HCT116 (cell line): ENCODE measurements at regions not wholly inside any gene's neighbourhood (a gene's known extent, or its start where the extent isn't known, plus 50 kb on each side); places are given as distances from the start of the nearest gene placed in this dataset.

Experiments used
- ATAC-seq: fragments of 200-7000 bp; cut with Tn5 transposase; 2 replicates; pipeline ENCODE4 v1.9.1; 2020; ENCODE audit warnings: mild to moderate bottlenecking, moderate library complexity
- BruUV-seq: library from RNA; stranded (reverse); fragments of 400-500 nt; replicated peaks from 2 replicates; lab custom pipeline; 2021; lab: Mats Ljungman, UMichigan
- CTCF ChIA-PET: fragments of 300-600 bp; sonication (Branson Sonifier 250); formaldehyde crosslinking; loops from one replicate; lab custom pipeline; 2021; ENCODE audit warnings: antibody characterized with exemption; lab: Charles Lee
- POLR2A ChIA-PET: fragments of 300-600, 350-600 bp; sonication (Branson Sonifier 250); formaldehyde crosslinking; loops from one replicate; lab custom pipeline; 2021; ENCODE audit warnings: antibody characterized with exemption; lab: Charles Lee
- RAD21 ChIA-PET, 2 experiments: fragments of 300-600 bp; sonication (Branson Sonifier 250); formaldehyde crosslinking; loops; one replicate each; lab custom pipeline; 2023; ENCODE audit warnings: low total read pairs in 2 of 2; ENCODE audit not compliant: uncharacterized antibody in 2 of 2, unreplicated experiment in 2 of 2, low non-redundant PET in 1 of 2; lab: Charles Lee
- DNase-seq: peaks from one replicate; pipeline ENCODE4 v3.0.0-alpha.2; 2010; ENCODE audit warnings: low read depth, low spot score
- H2AFZ ChIP-seq: fragments of 200-600 bp; shearing (Covaris generic), sonication (generic); 2 replicates; pipeline ENCODE4 v1.6.1; 2017; ENCODE audit warnings: low read depth, mixed run types, mixed read lengths, antibody characterized with exemption, low read length; ENCODE audit not compliant: poor library complexity, severe bottlenecking
- H3K27ac ChIP-seq: 2 replicates; pipeline ENCODE4 v1.5.1; 2012; ENCODE audit warnings: low read depth, low read length
- H3K27me3 ChIP-seq: fragments of 200-600 bp; sonication (generic); 2 replicates; pipeline ENCODE4 v1.6.1; 2016; ENCODE audit warnings: mixed run types, low read length, mixed read lengths; ENCODE audit not compliant: insufficient read depth
- H3K36me3 ChIP-seq, 2 experiments: fragments of 200-500 bp in 1 of 2; fragments of 200-600 bp in 1 of 2; sonication (Bioruptor generic) in 1 of 2; sonication (generic) in 1 of 2; 2 replicates each; pipeline versions ENCODE4 v1.5.1 to v1.6.1; 2014 to 2016; ENCODE audit warnings: low read length in 2 of 2, inconsistent platforms in 1 of 2, mixed read lengths in 1 of 2, mixed run types in 1 of 2; ENCODE audit not compliant: insufficient read depth in 2 of 2, control insufficient read depth in 1 of 2
- H3K4me1 ChIP-seq, 2 experiments: fragments of 200-600 bp in 1 of 2; sonication (generic) in 1 of 2; 2 replicates each; pipeline versions ENCODE4 v1.5.1 to v1.6.1; 2012 to 2017; ENCODE audit warnings: low read length in 2 of 2, inconsistent platforms in 1 of 2, mild to moderate bottlenecking in 1 of 2, mixed read lengths in 1 of 2, mixed run types in 1 of 2, moderate library complexity in 1 of 2; ENCODE audit not compliant: insufficient read depth in 2 of 2, control insufficient read depth in 1 of 2
- H3K4me2 ChIP-seq: fragments of 200-600 bp; sonication (generic); 2 replicates; pipeline ENCODE4 v1.6.1; 2017; ENCODE audit warnings: mixed run types, low read length, mixed read lengths
- H3K4me3 ChIP-seq, 2 experiments: fragments of 200-600 bp in 1 of 2; sonication (generic) in 1 of 2; replicated peaks in 1 of 2; 2 replicates each; pipeline ENCODE4 v1.5.1; 2011 to 2016; ENCODE audit warnings: low read length in 2 of 2, control low read depth in 1 of 2, low read depth in 1 of 2, mild to moderate bottlenecking in 1 of 2, mixed read lengths in 1 of 2, mixed run types in 1 of 2
- H3K79me2 ChIP-seq: fragments of 200-600 bp; sonication (generic); 2 replicates; pipeline ENCODE4 v1.6.1; 2017; ENCODE audit warnings: mild to moderate bottlenecking, mixed run types, low read length, moderate library complexity, mixed read lengths; ENCODE audit not compliant: insufficient read depth
- H3K9ac ChIP-seq: fragments of 200-600 bp; sonication (generic); 2 replicates; pipeline ENCODE4 v1.6.1; 2016; ENCODE audit warnings: low read length, mixed read lengths
- H3K9me2 ChIP-seq: fragments of 200-600 bp; sonication (generic), shearing (Covaris generic); 2 replicates; pipeline ENCODE4 v1.6.1; 2017; ENCODE audit warnings: mixed run types, mild to moderate bottlenecking, moderate library complexity; ENCODE audit not compliant: insufficient read depth
- H3K9me3 ChIP-seq, 2 experiments: fragments of 200-500 bp in 1 of 2; fragments of 200-600 bp in 1 of 2; sonication (Bioruptor generic) in 1 of 2; sonication (generic) in 1 of 2; 2 replicates each; pipeline ENCODE4 v1.6.1; 2014 to 2017; ENCODE audit warnings: low read length in 2 of 2, mixed read lengths in 2 of 2, inconsistent platforms in 1 of 2, low read depth in 1 of 2, mild to moderate bottlenecking in 1 of 2, mixed run types in 1 of 2, moderate library complexity in 1 of 2; ENCODE audit not compliant: control insufficient read depth in 1 of 2, insufficient read depth in 1 of 2
- H4K20me1 ChIP-seq: fragments of 200-600 bp; sonication (generic), shearing (Covaris generic); 2 replicates; pipeline ENCODE4 v1.6.1; 2017; ENCODE audit warnings: mixed run types, mild to moderate bottlenecking, moderate library complexity; ENCODE audit not compliant: insufficient read depth
- CBX3 ChIP-seq: IDR thresholded peaks from 2 replicates; pipeline ENCODE4 v1.6.1; 2012; ENCODE audit warnings: low read depth
- CEBPB ChIP-seq: IDR thresholded peaks from 2 replicates; pipeline ENCODE4 v1.6.1; 2012; ENCODE audit warnings: low read depth
- EGR1 ChIP-seq: IDR thresholded peaks from 2 replicates; pipeline ENCODE4 v1.6.1; 2012; ENCODE audit warnings: low read depth
- ELF1 ChIP-seq: IDR thresholded peaks from 2 replicates; pipeline ENCODE4 v1.6.1; 2012; ENCODE audit warnings: low read depth, borderline replicate concordance
- EZH2 ChIP-seq: fragments of 200-600 bp; sonication (generic); IDR thresholded peaks from 2 replicates; pipeline ENCODE4 v1.6.1; 2017; ENCODE audit warnings: antibody characterized with exemption, mixed run types
- JUND ChIP-seq: IDR thresholded peaks from 2 replicates; pipeline ENCODE4 v1.6.1; 2012
- POLR2A ChIP-seq: IDR thresholded peaks from 2 replicates; pipeline ENCODE4 v1.7.0; 2011; ENCODE audit warnings: borderline replicate concordance; ENCODE audit not compliant: insufficient read depth, insufficient read length; ENCODE audit errors: extremely low read depth
- POLR2AphosphoS5 ChIP-seq: IDR thresholded peaks from 2 replicates; pipeline ENCODE4 v1.6.1; 2011; ENCODE audit warnings: mild to moderate bottlenecking, low read depth, low read length, moderate library complexity
- SIN3A ChIP-seq: IDR thresholded peaks from 2 replicates; pipeline ENCODE4 v1.6.1; 2012; ENCODE audit warnings: low read depth
- TCF7L2 ChIP-seq: IDR thresholded peaks from 2 replicates; pipeline ENCODE4 v1.7.0; 2011; ENCODE audit warnings: borderline replicate concordance, inconsistent platforms; ENCODE audit not compliant: insufficient read depth, insufficient read length; ENCODE audit errors: extremely low read depth
- YY1 ChIP-seq: IDR thresholded peaks from 2 replicates; pipeline ENCODE4 v1.6.1; 2011; ENCODE audit warnings: low read length, low read depth, moderate library complexity, mild to moderate bottlenecking; ENCODE audit not compliant: insufficient replicate concordance; ENCODE audit errors: extremely low read depth
- ZFX ChIP-seq: fragments of 450-650 bp; IDR thresholded peaks from 2 replicates; pipeline ENCODE4 v1.6.1; 2017
- intact Hi-C: fragments of 100-400 bp; cut with micrococcal nuclease; formaldehyde crosslinking; loops from 2 replicates; pipeline ENCODE4 v1.10.0; 2022
- TF ChIP-seq, protein P1 (sequence below): IDR thresholded peaks from 2 replicates; pipeline ENCODE4 v1.6.1; 2011; ENCODE audit warnings: mild to moderate bottlenecking, low read length, moderate library complexity; ENCODE audit not compliant: insufficient replicate concordance; ENCODE audit errors: extremely low read depth
- TF ChIP-seq, protein P2 (sequence below): IDR thresholded peaks from 2 replicates; pipeline ENCODE4 v1.6.1; 2012

GRCh38 chr16:55993088-55993487 is 117.9 kb upstream of the CES5A start (continued):
- TF ChIP-seq, protein P1, sequence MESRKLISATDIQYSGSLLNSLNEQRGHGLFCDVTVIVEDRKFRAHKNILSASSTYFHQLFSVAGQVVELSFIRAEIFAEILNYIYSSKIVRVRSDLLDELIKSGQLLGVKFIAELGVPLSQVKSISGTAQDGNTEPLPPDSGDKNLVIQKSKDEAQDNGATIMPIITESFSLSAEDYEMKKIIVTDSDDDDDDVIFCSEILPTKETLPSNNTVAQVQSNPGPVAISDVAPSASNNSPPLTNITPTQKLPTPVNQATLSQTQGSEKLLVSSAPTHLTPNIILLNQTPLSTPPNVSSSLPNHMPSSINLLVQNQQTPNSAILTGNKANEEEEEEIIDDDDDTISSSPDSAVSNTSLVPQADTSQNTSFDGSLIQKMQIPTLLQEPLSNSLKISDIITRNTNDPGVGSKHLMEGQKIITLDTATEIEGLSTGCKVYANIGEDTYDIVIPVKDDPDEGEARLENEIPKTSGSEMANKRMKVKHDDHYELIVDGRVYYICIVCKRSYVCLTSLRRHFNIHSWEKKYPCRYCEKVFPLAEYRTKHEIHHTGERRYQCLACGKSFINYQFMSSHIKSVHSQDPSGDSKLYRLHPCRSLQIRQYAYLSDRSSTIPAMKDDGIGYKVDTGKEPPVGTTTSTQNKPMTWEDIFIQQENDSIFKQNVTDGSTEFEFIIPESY, result no peak
- no peak for TF ChIP-seq EGR1
- no peak for TF ChIP-seq CEBPB
- no peak for TF ChIP-seq EZH2
- TF ChIP-seq JUND, result no peak
- no peak for TF ChIP-seq POLR2A

DNA sequence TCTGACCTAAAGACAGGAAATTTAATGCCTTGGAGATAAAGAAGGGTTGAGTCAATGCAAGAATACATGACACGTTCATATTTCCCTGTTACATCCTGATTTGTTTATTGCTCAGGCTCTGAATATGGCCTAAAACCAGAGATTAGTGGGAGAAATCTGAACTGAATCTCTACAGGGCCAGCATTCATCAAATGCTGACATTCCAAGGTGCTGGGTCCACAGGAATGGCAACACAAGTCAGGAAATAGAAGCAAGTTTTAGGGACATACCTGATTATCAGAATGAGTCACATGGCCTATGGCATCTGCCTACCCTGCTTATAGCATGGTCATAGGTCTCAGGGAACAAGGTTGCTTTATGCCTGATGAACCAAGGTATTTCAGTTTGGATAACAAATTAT is 117.4 kb upstream of the CES5A start:
- no peak overlapping the region for H2AFZ ChIP-seq
- H3K27me3 ChIP-seq, result no peaks in the 10 kb centered on the region; the same call in 1 of the 2 replicates
- no peak overlapping the region for H3K4me3 ChIP-seq
- BruUV-seq, result no TSS peak
- no peak overlapping the region for H3K27ac ChIP-seq
- intact Hi-C loops, result no loop called here
- no peaks in the 10 kb centered on the region for H3K4me1 ChIP-seq
- H4K20me1 ChIP-seq, result no peaks in the 10 kb centered on the region
- no peaks in the 10 kb centered on the region for H3K9me2 ChIP-seq
- CTCF ChIA-PET, result no interaction called here
- TF ChIP-seq YY1 (no peak), ELF1 (no peak), CBX3 (no peak), EGR1 (no peak), CEBPB (no peak), TCF7L2 (no peak), SIN3A (no peak), ZFX (no peak), POLR2A (no peak), POLR2AphosphoS5 (no peak)
- TF ChIP-seq, protein P2, sequence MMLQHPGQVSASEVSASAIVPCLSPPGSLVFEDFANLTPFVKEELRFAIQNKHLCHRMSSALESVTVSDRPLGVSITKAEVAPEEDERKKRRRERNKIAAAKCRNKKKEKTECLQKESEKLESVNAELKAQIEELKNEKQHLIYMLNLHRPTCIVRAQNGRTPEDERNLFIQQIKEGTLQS, result no peak
- ATAC-seq (no peak), DNase-seq (no peak)
- no peak overlapping the region for H3K4me2 ChIP-seq
- no peaks in the 10 kb centered on the region for H3K79me2 ChIP-seq
- RAD21 ChIA-PET, result interaction anchor here in 1 of 2 experiments (0.7 kb wide), 1 partner anchor 924 kb away, joined by 3 read pairs; no protein-coding TSS in a partner anchor
- H3K9me3 ChIP-seq, result no peaks in the 10 kb centered on the region
- H3K9ac ChIP-seq, result no peak overlapping the region
- H3K36me3 ChIP-seq, result no peaks in the 10 kb centered on the region
- POLR2A ChIA-PET, result no interaction called here
